ENCODE measurements at regions not wholly inside any gene's neighbourhood (a gene's known extent, or its start where the extent isn't known, plus 50 kb on each side); places are given as distances from the start of the nearest gene placed in this dataset.

DNA sequence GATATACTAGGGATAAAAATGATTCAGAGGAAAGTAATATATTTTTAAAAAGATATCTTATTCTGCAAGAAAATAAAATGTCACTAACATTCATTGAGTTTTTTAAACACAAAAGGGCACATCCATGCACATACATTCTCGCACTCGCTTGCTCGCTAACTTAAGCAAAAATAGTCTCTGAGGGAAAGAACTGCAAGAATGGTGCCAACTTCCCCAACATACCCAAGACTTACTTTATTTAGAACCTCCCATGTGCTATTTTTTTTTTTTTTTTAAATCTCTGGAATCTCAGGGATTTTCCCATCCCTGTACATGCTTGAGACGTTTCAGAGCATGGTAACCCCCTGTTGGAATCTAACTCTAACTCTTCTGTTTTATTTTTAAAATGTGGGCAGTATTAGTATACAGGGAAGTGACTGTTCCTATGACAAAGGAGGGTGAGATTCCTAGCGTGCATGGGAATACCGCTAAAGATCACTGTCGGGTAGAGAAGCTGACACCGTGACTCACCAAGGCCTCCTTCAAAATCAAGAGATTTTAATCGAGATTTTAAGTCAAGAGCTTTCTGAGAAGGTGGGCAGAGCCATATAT lies 187.9 kb upstream of the ZEB2 start:
- TF ChIP-seq POLR2AphosphoS5 (IDR thresholded peaks at IDR 0.05; ENCODE audit: low read depth), result no peak
- TF ChIP-seq CTCF (IDR thresholded peaks at IDR 0.05; ENCODE audit: insufficient read depth, low read length), result no peak
- TF ChIP-seq, protein P1, sequence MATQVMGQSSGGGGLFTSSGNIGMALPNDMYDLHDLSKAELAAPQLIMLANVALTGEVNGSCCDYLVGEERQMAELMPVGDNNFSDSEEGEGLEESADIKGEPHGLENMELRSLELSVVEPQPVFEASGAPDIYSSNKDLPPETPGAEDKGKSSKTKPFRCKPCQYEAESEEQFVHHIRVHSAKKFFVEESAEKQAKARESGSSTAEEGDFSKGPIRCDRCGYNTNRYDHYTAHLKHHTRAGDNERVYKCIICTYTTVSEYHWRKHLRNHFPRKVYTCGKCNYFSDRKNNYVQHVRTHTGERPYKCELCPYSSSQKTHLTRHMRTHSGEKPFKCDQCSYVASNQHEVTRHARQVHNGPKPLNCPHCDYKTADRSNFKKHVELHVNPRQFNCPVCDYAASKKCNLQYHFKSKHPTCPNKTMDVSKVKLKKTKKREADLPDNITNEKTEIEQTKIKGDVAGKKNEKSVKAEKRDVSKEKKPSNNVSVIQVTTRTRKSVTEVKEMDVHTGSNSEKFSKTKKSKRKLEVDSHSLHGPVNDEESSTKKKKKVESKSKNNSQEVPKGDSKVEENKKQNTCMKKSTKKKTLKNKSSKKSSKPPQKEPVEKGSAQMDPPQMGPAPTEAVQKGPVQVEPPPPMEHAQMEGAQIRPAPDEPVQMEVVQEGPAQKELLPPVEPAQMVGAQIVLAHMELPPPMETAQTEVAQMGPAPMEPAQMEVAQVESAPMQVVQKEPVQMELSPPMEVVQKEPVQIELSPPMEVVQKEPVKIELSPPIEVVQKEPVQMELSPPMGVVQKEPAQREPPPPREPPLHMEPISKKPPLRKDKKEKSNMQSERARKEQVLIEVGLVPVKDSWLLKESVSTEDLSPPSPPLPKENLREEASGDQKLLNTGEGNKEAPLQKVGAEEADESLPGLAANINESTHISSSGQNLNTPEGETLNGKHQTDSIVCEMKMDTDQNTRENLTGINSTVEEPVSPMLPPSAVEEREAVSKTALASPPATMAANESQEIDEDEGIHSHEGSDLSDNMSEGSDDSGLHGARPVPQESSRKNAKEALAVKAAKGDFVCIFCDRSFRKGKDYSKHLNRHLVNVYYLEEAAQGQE (IDR thresholded peaks at IDR 0.05; ENCODE audit: insufficient replicate concordance, low read depth), result no peak

All from HL-60 (cell line).